NCI-H446 treated with DMSO at 0.1 percent for 48 hours (cell line): ENCODE measurements at regions not wholly inside any gene's neighbourhood (a gene's known extent, or its start where the extent isn't known, plus 50 kb on each side); places are given as distances from the start of the nearest gene placed in this dataset.

Source experiments
- DNase-seq: peaks from one replicate; lab custom pipeline; 2025; lab: John Stamatoyannopoulos, UW

DNA sequence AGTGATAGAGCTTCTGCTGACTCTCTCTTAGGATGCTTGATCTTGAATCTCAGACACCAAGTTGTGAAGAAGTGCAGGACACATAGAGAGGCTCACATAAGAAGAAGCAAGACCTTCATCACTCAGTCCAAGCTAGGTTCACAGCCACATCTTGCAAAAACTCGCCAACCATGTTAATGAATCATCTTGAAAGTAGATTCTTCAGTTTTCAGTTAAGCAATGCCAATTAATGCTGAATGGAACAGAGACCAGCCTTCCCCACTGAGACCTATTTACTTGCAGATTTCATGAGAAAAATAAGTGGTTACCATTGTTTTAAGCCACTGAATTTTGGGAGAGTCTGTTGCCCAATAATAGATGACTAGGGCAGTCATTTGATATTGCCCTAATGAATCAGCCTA, 217.7 kb upstream of the EDIL3 start:
- DNase-seq, result no peak

GRCh38 chr5:84599964-84600363, 215.3 kb upstream of the EDIL3 start:
- DNase-seq, result no peak

GRCh38 chr5:84597904-84598303, 213.2 kb upstream of the EDIL3 start:
- no peak for DNase-seq

GRCh38 chr5:84590629-84591028, 205.9 kb upstream of the EDIL3 start:
- DNase-seq, result no peak

DNA sequence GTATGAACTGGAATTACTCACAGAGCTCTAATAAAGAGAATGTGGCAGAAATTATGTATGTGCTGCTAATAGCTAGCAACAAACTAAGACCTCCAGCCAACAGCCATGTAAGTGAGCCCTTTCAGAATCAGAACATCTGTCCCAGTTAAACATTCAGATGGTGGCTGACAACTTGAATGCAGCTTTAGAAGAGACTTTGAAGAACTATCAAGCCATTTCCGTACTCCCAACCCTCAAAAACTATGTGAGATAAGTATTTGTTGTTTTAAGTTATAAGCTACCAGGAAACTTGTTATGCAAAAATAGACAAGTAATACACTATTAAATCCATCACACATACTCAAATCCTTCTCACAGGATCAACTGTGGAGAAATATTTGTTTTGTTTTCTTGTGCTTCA, 205.2 kb upstream of the EDIL3 start:
- DNase-seq, result peak; percentile 52

DNA sequence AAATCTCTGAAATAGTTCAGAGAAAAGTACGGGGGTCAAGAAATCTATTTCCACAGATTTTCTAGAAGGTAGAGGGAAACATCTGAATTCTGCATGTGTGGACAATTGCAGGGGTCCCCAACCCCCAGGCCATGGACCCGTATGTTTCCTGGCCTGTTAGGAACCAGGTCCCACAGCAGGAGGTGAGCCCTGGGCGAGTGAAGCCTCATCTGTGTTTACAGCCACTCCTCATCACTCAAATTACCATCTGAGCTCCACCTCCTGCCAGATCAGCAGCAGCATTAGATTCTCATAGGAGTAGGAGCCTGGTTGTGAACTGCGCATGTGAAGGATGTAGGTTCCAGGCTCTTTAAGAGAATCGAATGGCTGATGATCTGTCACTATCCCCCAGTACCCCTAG, 200.5 kb upstream of the EDIL3 start:
- DNase-seq, result no peak

- DNase-seq, result no peak
Measured at GRCh38 chr5:84578226-84578625, 193.5 kb upstream of the EDIL3 start.

DNA sequence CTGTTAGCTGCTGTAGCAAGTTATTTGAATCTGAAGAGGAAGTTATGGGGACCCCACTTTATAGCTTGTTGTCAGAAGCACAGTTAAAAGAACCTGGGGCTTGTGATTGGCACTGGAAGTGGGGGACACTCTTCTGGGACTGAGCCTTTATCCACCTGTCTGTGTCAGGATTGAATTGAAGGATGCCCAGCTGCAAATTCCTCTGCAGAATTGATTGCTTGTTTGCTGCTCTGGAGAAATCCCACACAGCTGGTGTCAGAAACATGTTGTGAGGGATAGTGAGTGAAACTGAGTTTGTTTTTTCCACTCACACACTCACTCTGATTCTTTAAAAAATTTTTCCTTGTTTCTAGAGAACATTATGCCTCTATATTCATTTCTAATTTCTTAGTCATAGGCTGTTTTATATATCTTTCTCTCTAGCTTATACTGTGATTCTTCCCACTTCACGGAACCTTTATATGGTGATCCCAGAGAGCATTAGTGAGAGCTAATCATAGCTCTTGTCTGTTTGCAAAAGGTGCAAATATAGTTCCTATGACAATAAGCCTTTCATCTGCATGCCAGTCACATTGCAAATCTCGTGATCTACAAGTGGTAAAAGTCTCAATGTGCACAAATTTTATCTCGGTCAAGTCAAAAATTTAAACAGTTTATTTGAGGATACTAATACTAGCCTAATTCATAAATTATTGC, 188.5 kb upstream of the EDIL3 start:
- DNase-seq, result no peak

DNA sequence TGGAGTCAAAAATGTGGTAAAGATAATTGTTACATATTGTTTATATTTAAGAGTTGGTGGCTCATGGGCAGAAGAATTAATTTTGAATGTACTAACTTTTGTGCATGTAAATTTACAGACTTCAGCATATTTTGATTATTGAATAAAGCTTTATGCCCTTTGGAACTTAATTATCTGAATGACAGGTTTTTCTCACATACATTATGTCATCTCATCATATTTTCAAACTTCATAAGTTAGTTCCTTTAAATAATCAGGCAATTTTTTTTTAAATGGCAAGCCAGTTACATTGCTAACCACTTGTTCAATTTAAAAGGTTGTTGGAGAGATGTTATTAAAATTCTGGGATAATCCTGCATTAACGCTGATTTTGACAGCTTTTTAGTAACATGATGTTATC, 184.6 kb upstream of the EDIL3 start:
- DNase-seq, result no peak

- no peak for DNase-seq
Measured at GRCh38 chr5:84568171-84568570, 183.5 kb upstream of the EDIL3 start.

GRCh38 chr5:84565866-84566265, 181.2 kb upstream of the EDIL3 start:
- DNase-seq, result no peak

- no peak for DNase-seq
Measured at GRCh38 chr5:84564321-84565075, 179.8 kb upstream of the EDIL3 start.

DNA sequence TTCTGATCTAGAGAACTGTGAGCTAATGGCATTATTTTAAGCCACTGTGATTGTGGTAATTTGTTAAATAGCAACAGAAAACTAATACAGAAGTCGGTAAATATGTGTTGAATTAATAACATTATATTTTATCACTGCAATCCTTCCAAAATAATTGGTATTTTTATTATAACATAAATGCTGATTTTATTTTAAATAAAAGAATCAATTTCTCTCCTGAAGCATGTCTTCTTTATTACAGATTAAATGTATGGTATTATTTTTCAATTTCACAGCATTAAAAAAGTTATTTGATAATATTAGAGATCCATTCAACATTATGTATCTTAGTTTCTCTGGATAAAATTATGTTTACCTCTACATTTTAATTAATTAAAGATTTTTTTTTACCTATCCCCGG, 165.5 kb upstream of the EDIL3 start:
- DNase-seq, result no peak

DNA sequence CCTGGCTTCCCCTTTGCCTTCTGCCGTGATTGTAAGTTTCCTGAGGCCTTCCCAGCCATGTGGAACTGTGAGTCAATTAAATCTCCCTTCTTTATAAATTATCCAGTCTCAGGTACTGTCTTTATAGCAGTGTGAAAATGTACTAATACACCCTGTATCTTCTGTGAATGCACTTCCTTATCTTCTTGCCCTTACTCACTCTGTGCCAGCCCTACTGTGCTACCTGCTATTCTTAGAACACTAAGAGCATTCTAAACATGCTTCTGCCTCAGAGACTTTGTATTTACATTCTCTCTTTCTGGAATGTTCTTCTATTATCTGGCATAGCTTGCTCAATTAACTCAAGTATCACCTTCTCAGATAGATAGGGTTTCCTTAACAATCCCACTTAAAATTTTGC, 164.4 kb upstream of the EDIL3 start:
- no peak for DNase-seq

GRCh38 chr5:84546686-84547085, 162.0 kb upstream of the EDIL3 start:
- no peak for DNase-seq

- no peak for DNase-seq
Measured at GRCh38 chr5:84536797-84537196, 152.1 kb upstream of the EDIL3 start.

GRCh38 chr5:84535281-84535680, 150.6 kb upstream of the EDIL3 start:
- DNase-seq, result no peak

GRCh38 chr5:84524491-84524890, 139.8 kb upstream of the EDIL3 start:
- DNase-seq, result no peak

- no peak for DNase-seq
Measured at GRCh38 chr5:84518862-84519261, 134.2 kb upstream of the EDIL3 start.

- DNase-seq, result no peak
Measured at GRCh38 chr5:84518370-84518769, 133.7 kb upstream of the EDIL3 start.

DNA sequence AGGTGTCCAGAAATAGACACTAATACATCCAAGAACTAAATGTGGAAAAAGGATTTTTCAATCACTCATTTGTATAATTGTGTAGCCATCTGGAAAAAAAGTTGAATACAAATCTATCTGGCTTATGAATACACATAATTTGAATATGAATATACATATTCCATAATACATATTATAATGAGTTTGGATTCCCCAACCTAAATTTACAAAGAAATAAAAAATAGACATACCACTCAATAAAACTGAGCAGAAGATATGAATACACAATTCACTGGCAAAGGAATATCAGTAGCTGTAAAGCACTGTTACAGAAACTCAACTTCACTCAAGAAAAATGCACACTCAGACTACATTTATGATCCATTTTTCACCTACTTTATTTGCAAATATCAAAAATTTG, 121.9 kb upstream of the EDIL3 start:
- DNase-seq, result no peak

- no peak for DNase-seq
Measured at GRCh38 chr5:84494453-84494852, 109.8 kb upstream of the EDIL3 start.

DNA sequence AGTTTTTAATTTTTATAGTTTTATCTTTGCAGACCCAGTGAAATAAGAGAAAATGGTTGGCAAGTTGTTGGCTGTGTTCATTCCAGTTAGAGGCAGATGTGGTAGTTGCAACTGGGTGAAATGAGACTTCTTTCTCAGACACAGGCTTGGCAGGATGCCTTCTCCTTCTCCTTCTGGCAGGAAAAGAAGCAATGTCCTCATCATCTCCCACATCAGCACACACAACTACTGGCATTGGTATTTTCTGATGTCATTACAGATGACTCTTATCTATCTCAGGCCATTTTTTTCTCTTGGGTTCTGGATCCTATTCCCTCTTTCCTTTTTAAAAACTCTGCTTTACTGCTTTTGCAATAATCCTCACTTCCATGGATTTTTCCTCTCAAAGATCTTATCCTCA, 103.3 kb upstream of the EDIL3 start:
- peak; percentile 6 for DNase-seq
